Retina (tissue), 1 donor: ENCODE measurements at regions not wholly inside any gene's neighbourhood (a gene's known extent, or its start where the extent isn't known, plus 50 kb on each side); places are given as distances from the start of the nearest gene placed in this dataset.
A peak's percentile ranks its signal among the peaks of the same experiment; 100 is the strongest.
"Not testable (repeated sequence)": the region's sequence is repeated elsewhere in the genome, so short reads cannot be mapped to it uniquely, and the experiment has no call there.

Source experiments
- DNase-seq: peaks from one replicate; pipeline ENCODE4 v3.0.0-alpha.2; 2016

DNA sequence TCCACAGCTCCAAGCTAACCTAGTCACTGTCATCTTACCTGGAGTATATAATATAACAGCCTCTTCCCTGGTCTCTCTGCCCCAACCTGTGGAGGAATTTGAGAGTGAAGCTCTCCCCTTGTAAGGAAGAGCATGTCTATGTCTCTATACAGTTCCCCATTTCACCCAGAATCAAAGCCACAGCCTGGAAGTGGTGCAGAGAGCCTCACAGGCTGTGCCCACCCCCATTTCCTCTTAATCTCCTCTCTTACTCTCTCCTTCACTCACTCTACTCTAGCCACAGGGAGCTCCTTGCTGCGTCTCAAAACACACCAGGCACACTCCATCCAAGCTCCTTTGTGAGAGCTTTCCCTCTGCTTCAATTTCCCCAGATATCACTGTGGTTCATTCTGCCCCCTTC, 302.5 kb upstream of the ISX start:
- no peak for DNase-seq

GRCh38 chr22:34765115-34765514, 300.8 kb upstream of the ISX start:
- no peak for DNase-seq

DNA sequence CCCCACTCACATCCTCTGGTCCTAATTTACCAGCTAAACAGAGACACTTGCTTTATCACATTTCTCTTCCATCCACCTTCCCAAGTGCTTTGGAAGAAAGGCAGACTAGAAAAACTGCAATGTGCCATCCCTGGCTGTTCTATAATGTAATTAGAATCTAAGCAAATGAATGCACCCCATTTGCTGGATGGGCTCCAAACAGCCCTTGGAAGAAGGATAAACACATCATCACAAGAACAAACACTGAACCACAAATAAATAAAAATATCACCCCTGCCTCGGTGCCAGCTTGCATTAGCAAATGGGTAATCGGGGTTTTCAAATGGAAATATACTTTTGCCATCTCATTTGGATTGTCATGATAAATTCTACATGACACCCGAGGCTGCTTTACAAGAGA, 296.6 kb upstream of the ISX start:
- no peak for DNase-seq

- DNase-seq: no peak
Observed at GRCh38 chr22:34776817-34777216, 289.1 kb upstream of the ISX start.

GRCh38 chr22:34781681-34782080, 284.3 kb upstream of the ISX start:
- no peak for DNase-seq

DNA sequence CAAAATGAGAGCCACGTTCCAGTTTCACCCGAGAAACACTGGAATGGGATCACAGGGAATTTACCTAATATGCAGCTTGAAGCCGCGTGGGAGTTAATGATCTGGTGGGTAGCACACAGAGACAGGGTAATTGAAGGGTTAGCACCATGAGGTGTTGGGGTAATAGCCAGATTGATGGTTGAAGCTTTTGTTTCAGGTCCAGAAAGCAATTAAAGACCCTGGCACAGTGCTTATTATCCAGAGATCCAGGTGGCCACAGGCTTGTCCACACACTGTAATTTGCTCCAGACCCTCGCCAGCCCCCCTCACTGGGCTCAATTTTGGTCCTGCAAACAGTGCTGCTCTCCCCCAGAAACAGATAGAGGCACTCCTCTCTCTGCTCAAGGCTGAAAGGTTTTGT, 282.5 kb upstream of the ISX start:
- DNase-seq: no peak

DNA sequence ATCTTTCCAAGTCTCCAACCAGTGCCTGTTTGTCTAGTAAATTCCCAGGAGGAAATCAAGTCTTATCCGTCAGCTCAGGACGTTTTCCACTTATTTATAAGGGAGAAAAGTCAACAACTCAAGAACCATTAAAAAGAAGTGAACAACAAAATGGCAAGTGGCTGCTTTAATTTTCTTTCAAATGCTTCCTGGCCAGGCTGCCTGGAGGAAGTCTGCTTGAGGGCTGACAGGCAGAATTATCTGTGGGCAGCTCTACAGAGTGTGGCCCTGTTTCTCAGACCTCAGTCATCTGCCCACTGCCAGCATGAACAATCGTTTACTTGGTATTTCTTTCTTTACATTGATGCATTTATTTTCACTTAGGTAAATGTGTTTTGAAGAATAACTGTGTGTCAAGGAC, 281.9 kb upstream of the ISX start:
- DNase-seq: no peak

DNA sequence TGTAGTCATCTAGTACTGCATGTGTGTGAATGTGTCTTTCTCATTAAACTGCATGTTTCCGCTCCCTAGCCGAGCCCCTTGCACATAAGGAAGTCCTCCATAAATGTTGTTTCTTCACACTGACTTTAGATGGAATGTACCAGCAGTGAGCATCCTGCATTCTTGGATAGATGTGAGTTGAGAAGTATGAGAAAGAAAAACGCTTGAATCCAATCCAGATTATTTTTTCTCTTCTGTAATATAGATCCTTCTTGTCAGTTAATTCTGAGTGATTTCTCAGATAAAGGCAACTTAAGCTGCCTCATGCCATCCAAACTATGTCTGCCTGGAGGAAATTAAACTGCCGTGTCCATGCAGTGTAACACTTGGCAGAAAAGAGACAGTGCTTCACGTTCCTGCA, 268.1 kb upstream of the ISX start:
- DNase-seq: no peak

GRCh38 chr22:34798605-34799004, 267.4 kb upstream of the ISX start:
- DNase-seq: no peak

DNA sequence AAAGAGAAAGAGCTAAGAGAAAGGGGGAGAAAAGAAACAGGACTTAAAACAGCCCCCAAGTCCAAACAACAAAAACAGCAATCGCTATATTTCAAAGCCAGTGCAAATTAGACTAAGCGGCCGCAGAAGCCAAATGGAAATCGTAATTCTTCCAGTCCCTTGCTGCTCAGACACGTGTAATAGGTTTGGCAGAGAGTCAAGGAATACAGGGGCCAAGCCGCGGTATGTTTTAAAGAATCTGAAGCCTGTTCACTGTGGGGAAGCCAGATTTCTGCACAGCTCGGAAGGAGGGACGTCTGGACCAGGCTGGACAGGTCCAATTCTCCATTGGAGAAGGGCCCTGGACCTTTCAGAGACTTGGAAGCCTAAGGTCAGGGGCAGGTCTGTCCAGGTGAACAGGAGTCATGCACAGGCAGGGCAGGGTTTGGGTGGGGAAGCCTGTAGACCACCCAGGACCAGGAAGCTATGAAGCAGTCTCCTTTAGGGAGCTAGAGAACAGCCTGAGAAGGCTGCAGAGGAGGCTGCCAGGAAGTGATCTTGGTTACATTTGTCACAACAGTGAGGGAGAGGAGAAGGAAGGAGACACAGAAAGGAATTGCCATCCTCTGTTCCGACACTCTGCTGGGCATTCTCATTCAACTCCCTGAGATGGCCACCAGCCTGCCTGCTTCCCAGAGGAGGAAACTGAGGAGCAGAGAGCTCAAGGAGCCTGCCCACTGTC, 265.5 kb upstream of the ISX start:
- DNase-seq: no peak

GRCh38 chr22:34801221-34801620, 264.7 kb upstream of the ISX start:
- DNase-seq: no peak

DNA sequence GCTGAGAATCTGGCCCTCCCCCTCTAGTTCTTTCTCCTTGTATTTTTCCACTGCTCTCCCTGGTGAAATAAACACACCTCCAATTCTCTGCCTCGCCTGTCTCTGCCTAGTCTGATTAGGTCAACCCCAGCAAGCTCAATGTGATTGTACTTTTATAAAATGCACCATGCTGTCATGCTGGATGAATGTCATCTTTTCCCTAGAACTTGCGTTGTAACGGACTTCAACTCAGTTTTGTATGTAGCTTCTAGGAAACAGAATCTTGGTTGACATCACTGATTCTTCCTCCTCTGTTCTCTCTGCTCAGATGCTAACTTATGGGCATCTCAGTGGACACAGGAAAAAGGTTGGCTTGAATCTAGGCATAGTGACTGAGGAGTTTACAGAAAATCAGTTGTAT, 261.9 kb upstream of the ISX start:
- DNase-seq: peak; percentile 56

- peak; percentile 59 for DNase-seq
Observed at GRCh38 chr22:34804604-34805003, 261.4 kb upstream of the ISX start.

GRCh38 chr22:34805771-34806170, 260.2 kb upstream of the ISX start:
- DNase-seq: no peak

- no peak for DNase-seq
Observed at GRCh38 chr22:34808618-34809017, 257.3 kb upstream of the ISX start.

DNA sequence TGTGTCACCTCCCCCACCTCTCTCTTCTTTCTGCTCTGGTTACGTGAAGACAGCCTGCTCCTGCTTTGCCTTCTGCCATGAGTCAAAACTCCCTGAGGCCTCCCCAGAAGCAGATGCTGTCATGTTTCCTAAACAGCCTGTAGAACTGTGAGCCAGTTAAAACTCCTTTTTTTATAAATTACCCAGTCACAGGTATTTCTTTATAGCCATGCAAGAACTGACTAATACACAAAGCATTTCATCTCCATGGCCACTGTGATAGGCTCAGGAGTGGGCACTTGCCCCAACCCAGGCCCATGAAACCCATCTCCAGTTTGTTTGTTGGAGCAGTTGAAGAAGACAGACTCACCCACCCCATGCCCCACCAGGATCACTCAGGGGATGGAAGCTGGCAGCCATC, 253.3 kb upstream of the ISX start:
- DNase-seq: no peak

GRCh38 chr22:34814260-34815025, 251.5 kb upstream of the ISX start:
- DNase-seq: no peak

DNA sequence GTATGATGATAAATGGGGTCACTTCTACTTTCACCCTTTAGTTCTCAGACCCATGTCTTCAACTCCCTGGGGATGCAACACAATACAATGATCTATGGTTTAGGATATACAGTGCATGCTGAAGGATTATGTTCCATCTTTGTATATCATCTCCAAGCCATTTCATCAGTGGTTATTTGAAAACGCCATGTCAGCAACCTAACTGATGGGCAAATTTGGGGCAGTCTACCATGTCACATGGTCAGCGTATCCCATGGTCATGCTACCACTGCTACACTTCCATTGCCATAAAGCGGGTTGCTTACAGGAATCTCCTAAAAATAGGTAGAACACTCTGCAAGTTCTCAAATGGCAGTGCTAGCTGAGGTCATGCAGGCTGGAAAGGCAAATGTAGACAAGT, 236.5 kb upstream of the ISX start:
- DNase-seq: no peak

DNA sequence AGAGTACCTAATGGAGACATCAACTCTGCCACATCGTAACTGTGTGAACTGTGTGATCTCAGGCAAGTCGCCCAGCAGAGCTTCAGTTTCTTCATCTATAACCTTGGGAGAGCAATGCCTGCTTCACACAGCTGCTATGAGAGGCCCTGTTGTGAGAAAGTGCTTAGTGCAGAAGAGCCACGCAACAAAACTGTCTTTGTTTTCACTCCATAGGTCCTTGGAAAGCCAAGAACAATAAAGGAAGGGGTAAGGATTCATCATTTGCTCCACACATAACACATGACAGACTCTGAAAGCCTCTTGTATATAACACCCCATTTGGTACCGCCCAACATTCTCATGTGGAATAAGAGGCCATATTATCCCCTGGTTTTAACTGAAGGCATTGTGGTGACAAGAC, 231.9 kb upstream of the ISX start:
- peak; percentile 15 for DNase-seq

DNA sequence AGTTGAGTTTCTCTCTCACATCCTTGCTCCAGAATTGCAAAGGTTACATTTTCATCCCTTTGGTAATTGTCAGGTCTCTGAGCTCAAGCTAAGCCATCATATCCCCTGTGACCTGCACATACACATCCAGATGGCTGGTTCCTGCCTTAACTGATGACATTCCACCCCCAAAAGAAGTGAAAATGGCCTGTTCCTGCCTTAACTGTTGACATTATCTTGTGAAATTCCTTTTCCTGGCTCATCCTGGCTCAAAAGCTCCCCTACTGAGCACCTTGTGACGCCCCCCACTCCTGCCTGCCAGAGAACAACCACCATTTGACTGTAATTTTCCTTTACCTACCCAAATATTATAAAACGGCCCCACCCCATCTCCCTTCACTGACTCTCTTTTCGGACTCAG, 231.4 kb upstream of the ISX start:
- DNase-seq: not testable (repeated sequence)

- peak; percentile 3 for DNase-seq
Observed at GRCh38 chr22:34841331-34841771, 224.6 kb upstream of the ISX start.

- no peak for DNase-seq
Observed at GRCh38 chr22:34841911-34842310, 224.0 kb upstream of the ISX start.

GRCh38 chr22:34842630-34843029, 223.3 kb upstream of the ISX start:
- DNase-seq: no peak

DNA sequence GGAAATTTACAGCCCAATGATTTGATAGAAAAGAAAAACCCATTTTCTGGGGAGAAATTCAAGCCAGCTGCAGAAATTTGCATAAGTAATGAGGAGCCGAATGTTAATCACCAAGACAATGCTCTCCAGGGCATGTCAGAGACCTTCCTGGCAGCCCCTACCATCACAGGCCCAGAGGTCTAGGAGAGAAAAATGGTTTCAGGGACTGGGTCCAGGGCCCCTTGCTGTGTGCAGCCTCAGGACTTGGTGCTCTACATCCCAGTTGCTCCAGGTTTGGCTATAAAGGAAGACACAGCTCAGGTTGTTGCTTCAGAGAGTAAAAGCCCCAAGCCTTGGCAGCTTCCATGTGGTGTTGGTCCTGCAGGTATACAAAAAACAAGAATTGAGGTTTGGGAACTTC, 222.2 kb upstream of the ISX start:
- not testable (repeated sequence) for DNase-seq

DNA sequence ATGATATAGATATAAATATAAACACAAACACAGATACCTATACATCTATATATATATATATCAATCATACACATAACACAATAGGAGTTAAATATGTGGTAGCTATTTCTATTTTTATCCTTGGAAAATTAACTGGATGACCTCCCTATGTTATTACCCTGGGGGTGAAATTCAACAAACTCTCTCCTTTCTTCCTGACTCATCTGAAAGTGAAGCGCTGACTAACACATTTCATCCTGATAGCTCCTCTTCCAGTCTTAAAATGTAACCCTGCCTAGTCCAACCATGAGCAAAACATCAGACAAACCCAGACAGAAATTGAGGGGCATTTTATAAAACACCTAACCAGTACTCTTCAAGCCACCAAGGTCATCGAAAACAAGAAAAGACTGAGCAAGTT, 220.6 kb upstream of the ISX start:
- DNase-seq: no peak
